ENCODE measurements at regions not wholly inside any gene's neighbourhood (a gene's known extent, or its start where the extent isn't known, plus 50 kb on each side); places are given as distances from the start of the nearest gene placed in this dataset.

GRCh38 chr14:101363261-101363555 lies 198.1 kb upstream of the DIO3 start:
- Histone ChIP-seq H3K79me2 (ENCODE audit: insufficient read depth, low read length) (no peaks in the 10 kb centered on the region), H3K27me3 (ENCODE audit: control insufficient read depth in 2 of 2, insufficient read depth in 2 of 2, low read length in 2 of 2) (no peaks in the 10 kb centered on the region), H3K4me1 (ENCODE audit: control insufficient read depth in 1 of 2, insufficient read depth in 2 of 2, low read length in 2 of 2) (no peaks in the 10 kb centered on the region), H4K20me1 (ENCODE audit: insufficient read depth, low read length) (no peaks in the 10 kb centered on the region), H3K36me3 (replicated peaks in 1 of 2; ENCODE audit: control insufficient read depth in 1 of 2, insufficient read depth in 2 of 2, low read length in 2 of 2) (no peaks in the 10 kb centered on the region), H3K9me3 (replicated peaks in 1 of 2; ENCODE audit: control insufficient read depth in 1 of 2, insufficient read depth in 1 of 2, low read length in 2 of 2) (no peaks in the 10 kb centered on the region), H3K4me3 (replicated peaks in 1 of 3; ENCODE audit: low read depth in 2 of 3, low read length in 3 of 3) (no peak overlapping the region), H3K9ac (ENCODE audit: insufficient read depth, low read length, poor library complexity, severe bottlenecking) (no peak overlapping the region), H2AFZ (ENCODE audit: insufficient read depth, low read depth, low read length, poor library complexity, severe bottlenecking) (no peak overlapping the region), H3K27ac (ENCODE audit: low read depth in 1 of 2, low read length in 2 of 2) (no peak overlapping the region), H3K4me2 (replicated peaks; ENCODE audit: extremely low read depth, low read length, poor library complexity, severe bottlenecking) (no peak overlapping the region)
- no peaks in the 10 kb centered on the region for H3K4me1 Mint-ChIP-seq
- H3K27me3 Mint-ChIP-seq (ENCODE audit: low read depth in 3 of 3), result peaks cover 1 to 14% (median 12%) of the 10 kb centered on the region in 3 donors
- WGBS (ENCODE audit: insufficient coverage), result 89% methylated on average over 1 of the region's 2 CpGs
- no peak overlapping the region for H3K27ac Mint-ChIP-seq
- H3K36me3 Mint-ChIP-seq, result no peaks in the 10 kb centered on the region
- intact Hi-C loops (cut with micrococcal nuclease), result no loop called here
- no peak for DNase-seq
- H3K4me3 Mint-ChIP-seq, result no peak overlapping the region
- peaks cover 0 to 4% (median 0%) of the 10 kb centered on the region in 7 donors for H3K9me3 Mint-ChIP-seq
- no peak for TF ChIP-seq CTCF (IDR thresholded peaks at IDR 0.05)

GRCh38 chr14:101363880-101364391 lies 197.4 kb upstream of the DIO3 start:
- DNase-seq, result no peak
- Histone ChIP-seq H4K20me1 (ENCODE audit: insufficient read depth, low read length) (no peaks in the 10 kb centered on the region), H3K4me3 (replicated peaks in 1 of 3; ENCODE audit: low read depth in 2 of 3, low read length in 3 of 3) (no peak overlapping the region), H3K9me3 (replicated peaks in 1 of 2; ENCODE audit: control insufficient read depth in 1 of 2, insufficient read depth in 1 of 2, low read length in 2 of 2) (no peaks in the 10 kb centered on the region), H3K4me2 (replicated peaks; ENCODE audit: extremely low read depth, low read length, poor library complexity, severe bottlenecking) (no peak overlapping the region), H3K27ac (ENCODE audit: low read depth in 1 of 2, low read length in 2 of 2) (no peak overlapping the region), H3K9ac (ENCODE audit: insufficient read depth, low read length, poor library complexity, severe bottlenecking) (no peak overlapping the region), H3K4me1 (ENCODE audit: control insufficient read depth in 1 of 2, insufficient read depth in 2 of 2, low read length in 2 of 2) (no peaks in the 10 kb centered on the region), H3K79me2 (ENCODE audit: insufficient read depth, low read length) (no peaks in the 10 kb centered on the region), H2AFZ (ENCODE audit: insufficient read depth, low read depth, low read length, poor library complexity, severe bottlenecking) (no peak overlapping the region), H3K27me3 (ENCODE audit: control insufficient read depth in 2 of 2, insufficient read depth in 2 of 2, low read length in 2 of 2) (no peaks in the 10 kb centered on the region), H3K36me3 (replicated peaks in 1 of 2; ENCODE audit: control insufficient read depth in 1 of 2, insufficient read depth in 2 of 2, low read length in 2 of 2) (no peaks in the 10 kb centered on the region)
- TF ChIP-seq CTCF (IDR thresholded peaks at IDR 0.05), result no peak
- Mint-ChIP-seq H3K27ac (no peak overlapping the region), H3K4me1 (no peaks in the 10 kb centered on the region), H3K9me3 (peaks cover 0 to under 1% (median 0%) of the 10 kb centered on the region in 7 donors), H3K4me3 (no peak overlapping the region), H3K27me3 (ENCODE audit: low read depth in 3 of 3) (peaks cover 1 to 14% (median 11%) of the 10 kb centered on the region in 3 donors), H3K36me3 (no peaks in the 10 kb centered on the region)
- WGBS (ENCODE audit: insufficient coverage), result 83% methylated on average over 14 of the region's 16 CpGs
- intact Hi-C loops (cut with micrococcal nuclease), result no loop called here

Measured in CD14-positive monocyte (primary cell).